ENCODE measurements at regions not wholly inside any gene's neighbourhood (a gene's known extent, or its start where the extent isn't known, plus 50 kb on each side); places are given as distances from the start of the nearest gene placed in this dataset.

GRCh38 chr7:142371586-142372377 lies 113.9 kb upstream of the PRSS58 start:
- no peak for DNase-seq (ENCODE audit: low spot score)

- no peak for DNase-seq (ENCODE audit: low spot score)
Measured at GRCh38 chr7:142365410-142365842, 107.6 kb upstream of the PRSS58 start.

- DNase-seq (ENCODE audit: low spot score), result no peak
Measured at GRCh38 chr7:142364551-142364950, 106.7 kb upstream of the PRSS58 start.

- no peak for DNase-seq (ENCODE audit: low spot score)
Measured at GRCh38 chr7:142362349-142362748, 104.5 kb upstream of the PRSS58 start.

GRCh38 chr7:142359694-142360279 lies 101.9 kb upstream of the PRSS58 start:
- DNase-seq (ENCODE audit: low spot score), result no peak

GRCh38 chr7:142357953-142358520 lies 100.2 kb upstream of the PRSS58 start:
- peak; percentile 34 for DNase-seq (ENCODE audit: low spot score)

- no peak for DNase-seq (ENCODE audit: low spot score)
Measured at GRCh38 chr7:142356166-142356565, 98.3 kb upstream of the PRSS58 start.

- DNase-seq (ENCODE audit: low spot score), result no peak
Measured at GRCh38 chr7:142355328-142355727, 97.5 kb upstream of the PRSS58 start.

GRCh38 chr7:142353147-142354060 lies 95.5 kb upstream of the PRSS58 start:
- DNase-seq (ENCODE audit: low spot score), result no peak

- DNase-seq (ENCODE audit: low spot score), result no peak
Measured at GRCh38 chr7:142352543-142352942, 94.7 kb upstream of the PRSS58 start.

GRCh38 chr7:142351145-142351544 lies 93.3 kb upstream of the PRSS58 start:
- DNase-seq (ENCODE audit: low spot score), result no peak

GRCh38 chr7:142349670-142350405 lies 92.0 kb upstream of the PRSS58 start:
- DNase-seq (ENCODE audit: low spot score), result peak; percentile 82

- DNase-seq (ENCODE audit: low spot score), result no peak
Measured at GRCh38 chr7:142348921-142349405, 91.1 kb upstream of the PRSS58 start.

- no peak for DNase-seq (ENCODE audit: low spot score)
Measured at GRCh38 chr7:142348100-142348499, 90.2 kb upstream of the PRSS58 start.

GRCh38 chr7:142347091-142347490 lies 89.2 kb upstream of the PRSS58 start:
- DNase-seq (ENCODE audit: low spot score), result no peak

- DNase-seq (ENCODE audit: low spot score), result no peak
Measured at GRCh38 chr7:142345811-142346210, 88.0 kb upstream of the PRSS58 start.

GRCh38 chr7:142338633-142339501 lies 81.0 kb upstream of the PRSS58 start:
- DNase-seq (ENCODE audit: low spot score), result peak; percentile 40

- DNase-seq (ENCODE audit: low spot score), result no peak
Measured at GRCh38 chr7:142337054-142338001, 79.5 kb upstream of the PRSS58 start.

GRCh38 chr7:142334806-142335205 lies 76.9 kb upstream of the PRSS58 start:
- DNase-seq (ENCODE audit: low spot score), result no peak
